Liver (tissue), 8 donors: ENCODE measurements at regions not wholly inside any gene's neighbourhood (a gene's known extent, or its start where the extent isn't known, plus 50 kb on each side); places are given as distances from the start of the nearest gene placed in this dataset.

ENCODE experiments used
- DNase-seq: peaks from one replicate; pipeline ENCODE4 v3.0.0-alpha.2; 2017; ENCODE audit warnings: low spot score
- H3K27ac ChIP-seq, 2 donors: one replicate each; pipeline ENCODE4 v1.7.0; 2013; ENCODE audit warnings: inconsistent platforms in 2 of 2, low read length in 2 of 2, control low read depth in 1 of 2, low read depth in 1 of 2, mild to moderate bottlenecking in 1 of 2
- H3K27me3 ChIP-seq, 4 donors: one replicate each; pipeline versions ENCODE4 v1.6.1 to v1.7.0; 2013; ENCODE audit warnings: low read length in 3 of 4, inconsistent platforms in 1 of 4, mild to moderate bottlenecking in 1 of 4, moderate library complexity in 1 of 4; ENCODE audit not compliant: control insufficient read depth in 4 of 4, insufficient read depth in 4 of 4
- H3K36me3 ChIP-seq, 4 donors: one replicate each; pipeline versions ENCODE4 v1.6.1 to v1.7.0; 2013; ENCODE audit warnings: low read length in 3 of 4, mild to moderate bottlenecking in 3 of 4, low read depth in 1 of 4, moderate library complexity in 1 of 4; ENCODE audit not compliant: control insufficient read depth in 4 of 4, insufficient read depth in 3 of 4
- H3K4me1 ChIP-seq, 4 donors: one replicate each; pipeline versions ENCODE4 v1.6.1 to v1.7.0; 2013; ENCODE audit warnings: low read length in 3 of 4, mild to moderate bottlenecking in 3 of 4, moderate library complexity in 1 of 4; ENCODE audit not compliant: control insufficient read depth in 4 of 4, insufficient read depth in 4 of 4
- H3K4me3 ChIP-seq, 3 donors: one replicate each; pipeline versions ENCODE4 v1.6.1 to v1.7.0; 2013; ENCODE audit warnings: low read length in 3 of 3, control low read depth in 1 of 3, low read depth in 1 of 3, mild to moderate bottlenecking in 1 of 3
- H3K9ac ChIP-seq, 2 donors: one replicate each; pipeline ENCODE4 v1.7.0; 2013; ENCODE audit warnings: low read length in 2 of 2, mild to moderate bottlenecking in 2 of 2, moderate library complexity in 2 of 2, control low read depth in 1 of 2, low read depth in 1 of 2
- H3K9me3 ChIP-seq, 4 donors: one replicate each; pipeline versions ENCODE4 v1.6.1 to v1.7.0; 2013; ENCODE audit warnings: low read length in 3 of 4; ENCODE audit not compliant: control insufficient read depth in 4 of 4
- ATF3 ChIP-seq: IDR thresholded peaks from 2 replicates; pipeline ENCODE4 v1.6.1; 2016; ENCODE audit warnings: antibody characterized with exemption
- CTCF ChIP-seq: fragments of 150-350 bp; IDR thresholded peaks from 2 replicates; pipeline ENCODE4 v1.5.1; 2017; ENCODE audit warnings: improper control_type of control experiment, low read depth, low read length; ENCODE audit not compliant: missing input control
- EGR1 ChIP-seq, 2 donors: IDR thresholded peaks; 2 replicates each; pipeline ENCODE4 v1.6.1; 2016 to 2018; ENCODE audit warnings: antibody characterized with exemption in 2 of 2, low read depth in 2 of 2
- FOXA1 ChIP-seq: IDR thresholded peaks from 2 replicates; pipeline ENCODE4 v1.6.1; 2016; ENCODE audit warnings: antibody characterized with exemption
- FOXA2 ChIP-seq: IDR thresholded peaks from 2 replicates; pipeline ENCODE4 v1.6.1; 2016; ENCODE audit warnings: antibody characterized with exemption
- GABPA ChIP-seq, 2 donors: IDR thresholded peaks in 1 of 2; conservative IDR thresholded peaks in 1 of 2; 2 replicates each; pipeline ENCODE4 v1.6.1; 2016; ENCODE audit warnings: antibody characterized with exemption in 2 of 2, mild to moderate bottlenecking in 1 of 2, moderate library complexity in 1 of 2
- HNF4A ChIP-seq, 2 donors: conservative IDR thresholded peaks; 2 replicates each; pipeline ENCODE4 v1.6.1; 2016; ENCODE audit warnings: antibody characterized with exemption in 2 of 2, mild to moderate bottlenecking in 2 of 2
- HNF4G ChIP-seq: IDR thresholded peaks from 2 replicates; pipeline ENCODE4 v1.6.1; 2016; ENCODE audit warnings: antibody characterized with exemption
- JUND ChIP-seq, 2 donors: IDR thresholded peaks; 2 replicates each; pipeline ENCODE4 v1.6.1; 2016; ENCODE audit warnings: antibody characterized with exemption in 2 of 2
- MAX ChIP-seq: IDR thresholded peaks from 2 replicates; pipeline ENCODE4 v1.6.1; 2016; ENCODE audit warnings: antibody characterized with exemption
- NR2F2 ChIP-seq: IDR thresholded peaks from 2 replicates; pipeline ENCODE4 v1.6.1; 2016; ENCODE audit warnings: antibody characterized with exemption
- RAD21 ChIP-seq, 2 donors: IDR thresholded peaks; 2 replicates each; pipeline ENCODE4 v1.6.1; 2016; ENCODE audit warnings: antibody characterized with exemption in 2 of 2, mild to moderate bottlenecking in 2 of 2
- RXRA ChIP-seq, 2 donors: IDR thresholded peaks; 2 replicates each; pipeline ENCODE4 v1.6.1; 2017 to 2018; ENCODE audit warnings: antibody characterized with exemption in 2 of 2, mild to moderate bottlenecking in 1 of 2
- TAF1 ChIP-seq: conservative IDR thresholded peaks from 2 replicates; pipeline ENCODE4 v1.6.1; 2016; ENCODE audit warnings: antibody characterized with exemption, mild to moderate bottlenecking
- YY1 ChIP-seq: IDR thresholded peaks from 2 replicates; pipeline ENCODE4 v1.6.1; 2016; ENCODE audit warnings: antibody characterized with exemption, mild to moderate bottlenecking
- WGBS: extraction: QIAGEN DNeasy Blood & Tissue Kit; methylation state at CpG from one replicate; pipeline ENCODE4 v1.1.7; 2013; 5-methylcytosine and 5-hydroxymethylcytosine counted together
- TF ChIP-seq, protein P1 (sequence below): IDR thresholded peaks from 2 replicates; pipeline ENCODE4 v1.6.1; 2016; ENCODE audit warnings: antibody characterized with exemption
- TF ChIP-seq, protein P2 (sequence below): IDR thresholded peaks from 2 replicates; pipeline ENCODE4 v1.6.1; 2016; ENCODE audit warnings: antibody characterized with exemption, mild to moderate bottlenecking
- donor health status: healthy.
- donor health status: healthy.
- donor health status: healthy.
- donor health status: healthy.
- donor health status: healthy.

GRCh38 chr14:83709116-83709515 is 1820.8 kb upstream of the FLRT2 start:
- Histone ChIP-seq H3K27me3 (no peaks in the 10 kb centered on the region), H3K9me3 (no peaks in the 10 kb centered on the region), H3K36me3 (no peaks in the 10 kb centered on the region), H3K4me3 (no peak overlapping the region), H3K27ac (no peak overlapping the region), H3K9ac (no peak overlapping the region), H3K4me1 (no peaks in the 10 kb centered on the region)
- DNase-seq, result no peak
- TF ChIP-seq GABPA (IDR thresholded peaks at IDR 0.05 in 1 of 2, conservative IDR thresholded peaks at IDR 0.05 in 1 of 2) (no peak), CTCF (no peak), RAD21 (IDR thresholded peaks at IDR 0.05) (no peak), NR2F2 (no peak), EGR1 (IDR thresholded peaks at IDR 0.05; ENCODE audit: low read depth in 2 of 2) (no peak), RXRA (IDR thresholded peaks at IDR 0.05) (no peak), ATF3 (no peak)

DNA sequence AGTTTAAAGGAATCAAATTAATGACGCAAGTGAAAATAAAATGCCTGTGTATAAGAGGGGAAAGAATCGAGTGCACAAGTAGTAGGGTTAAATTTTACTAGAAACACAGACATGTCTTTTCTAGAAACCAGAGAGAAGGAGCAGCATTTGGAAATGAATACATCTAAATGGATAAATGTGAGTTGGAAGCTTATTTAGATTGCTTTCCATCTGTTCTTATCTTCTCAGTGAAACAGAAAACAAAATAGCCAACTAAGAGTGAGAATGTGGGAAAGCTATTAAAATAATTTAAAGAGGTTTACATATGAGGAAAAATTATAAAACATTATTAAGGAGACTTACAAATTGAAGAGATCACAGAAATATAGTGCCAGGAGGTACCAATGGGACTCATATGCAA is 1818.9 kb upstream of the FLRT2 start:
- DNase-seq, result no peak
- no peaks in the 10 kb centered on the region for H3K27me3 ChIP-seq
- no peak overlapping the region for H3K4me3 ChIP-seq
- no peaks in the 10 kb centered on the region for H3K4me1 ChIP-seq
- H3K27ac ChIP-seq, result no peak overlapping the region
- H3K9me3 ChIP-seq, result no peaks in the 10 kb centered on the region
- H3K9ac ChIP-seq, result no peak overlapping the region
- TF ChIP-seq RXRA (IDR thresholded peaks at IDR 0.05) (no peak), RAD21 (IDR thresholded peaks at IDR 0.05) (no peak), JUND (IDR thresholded peaks at IDR 0.05) (no peak), CTCF (no peak), ATF3 (no peak), MAX (no peak), HNF4A (conservative IDR thresholded peaks at IDR 0.05) (no peak), FOXA1 (no peak), TAF1 (no peak), NR2F2 (no peak), GABPA (IDR thresholded peaks at IDR 0.05 in 1 of 2, conservative IDR thresholded peaks at IDR 0.05 in 1 of 2) (no peak), HNF4G (no peak), FOXA2 (no peak), EGR1 (IDR thresholded peaks at IDR 0.05; ENCODE audit: low read depth in 2 of 2) (no peak), YY1 (no peak)
- TF ChIP-seq, protein P1, sequence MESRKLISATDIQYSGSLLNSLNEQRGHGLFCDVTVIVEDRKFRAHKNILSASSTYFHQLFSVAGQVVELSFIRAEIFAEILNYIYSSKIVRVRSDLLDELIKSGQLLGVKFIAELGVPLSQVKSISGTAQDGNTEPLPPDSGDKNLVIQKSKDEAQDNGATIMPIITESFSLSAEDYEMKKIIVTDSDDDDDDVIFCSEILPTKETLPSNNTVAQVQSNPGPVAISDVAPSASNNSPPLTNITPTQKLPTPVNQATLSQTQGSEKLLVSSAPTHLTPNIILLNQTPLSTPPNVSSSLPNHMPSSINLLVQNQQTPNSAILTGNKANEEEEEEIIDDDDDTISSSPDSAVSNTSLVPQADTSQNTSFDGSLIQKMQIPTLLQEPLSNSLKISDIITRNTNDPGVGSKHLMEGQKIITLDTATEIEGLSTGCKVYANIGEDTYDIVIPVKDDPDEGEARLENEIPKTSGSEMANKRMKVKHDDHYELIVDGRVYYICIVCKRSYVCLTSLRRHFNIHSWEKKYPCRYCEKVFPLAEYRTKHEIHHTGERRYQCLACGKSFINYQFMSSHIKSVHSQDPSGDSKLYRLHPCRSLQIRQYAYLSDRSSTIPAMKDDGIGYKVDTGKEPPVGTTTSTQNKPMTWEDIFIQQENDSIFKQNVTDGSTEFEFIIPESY, result no peak
- TF ChIP-seq, protein P2, sequence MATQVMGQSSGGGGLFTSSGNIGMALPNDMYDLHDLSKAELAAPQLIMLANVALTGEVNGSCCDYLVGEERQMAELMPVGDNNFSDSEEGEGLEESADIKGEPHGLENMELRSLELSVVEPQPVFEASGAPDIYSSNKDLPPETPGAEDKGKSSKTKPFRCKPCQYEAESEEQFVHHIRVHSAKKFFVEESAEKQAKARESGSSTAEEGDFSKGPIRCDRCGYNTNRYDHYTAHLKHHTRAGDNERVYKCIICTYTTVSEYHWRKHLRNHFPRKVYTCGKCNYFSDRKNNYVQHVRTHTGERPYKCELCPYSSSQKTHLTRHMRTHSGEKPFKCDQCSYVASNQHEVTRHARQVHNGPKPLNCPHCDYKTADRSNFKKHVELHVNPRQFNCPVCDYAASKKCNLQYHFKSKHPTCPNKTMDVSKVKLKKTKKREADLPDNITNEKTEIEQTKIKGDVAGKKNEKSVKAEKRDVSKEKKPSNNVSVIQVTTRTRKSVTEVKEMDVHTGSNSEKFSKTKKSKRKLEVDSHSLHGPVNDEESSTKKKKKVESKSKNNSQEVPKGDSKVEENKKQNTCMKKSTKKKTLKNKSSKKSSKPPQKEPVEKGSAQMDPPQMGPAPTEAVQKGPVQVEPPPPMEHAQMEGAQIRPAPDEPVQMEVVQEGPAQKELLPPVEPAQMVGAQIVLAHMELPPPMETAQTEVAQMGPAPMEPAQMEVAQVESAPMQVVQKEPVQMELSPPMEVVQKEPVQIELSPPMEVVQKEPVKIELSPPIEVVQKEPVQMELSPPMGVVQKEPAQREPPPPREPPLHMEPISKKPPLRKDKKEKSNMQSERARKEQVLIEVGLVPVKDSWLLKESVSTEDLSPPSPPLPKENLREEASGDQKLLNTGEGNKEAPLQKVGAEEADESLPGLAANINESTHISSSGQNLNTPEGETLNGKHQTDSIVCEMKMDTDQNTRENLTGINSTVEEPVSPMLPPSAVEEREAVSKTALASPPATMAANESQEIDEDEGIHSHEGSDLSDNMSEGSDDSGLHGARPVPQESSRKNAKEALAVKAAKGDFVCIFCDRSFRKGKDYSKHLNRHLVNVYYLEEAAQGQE, result no peak
- H3K36me3 ChIP-seq, result no peaks in the 10 kb centered on the region
- WGBS, result 83% methylated on average over 2 of the region's 2 CpGs
